HG03108 (cell line): ENCODE measurements at regions not wholly inside any gene's neighbourhood (a gene's known extent, or its start where the extent isn't known, plus 50 kb on each side); places are given as distances from the start of the nearest gene placed in this dataset.

Experiments
- ATAC-seq: cut with Tn5 transposase; IDR thresholded peaks from one replicate; pipeline ENCODE4 v1.9.1; 2021; ENCODE audit warnings: moderate library complexity; ENCODE audit not compliant: unreplicated experiment

DNA sequence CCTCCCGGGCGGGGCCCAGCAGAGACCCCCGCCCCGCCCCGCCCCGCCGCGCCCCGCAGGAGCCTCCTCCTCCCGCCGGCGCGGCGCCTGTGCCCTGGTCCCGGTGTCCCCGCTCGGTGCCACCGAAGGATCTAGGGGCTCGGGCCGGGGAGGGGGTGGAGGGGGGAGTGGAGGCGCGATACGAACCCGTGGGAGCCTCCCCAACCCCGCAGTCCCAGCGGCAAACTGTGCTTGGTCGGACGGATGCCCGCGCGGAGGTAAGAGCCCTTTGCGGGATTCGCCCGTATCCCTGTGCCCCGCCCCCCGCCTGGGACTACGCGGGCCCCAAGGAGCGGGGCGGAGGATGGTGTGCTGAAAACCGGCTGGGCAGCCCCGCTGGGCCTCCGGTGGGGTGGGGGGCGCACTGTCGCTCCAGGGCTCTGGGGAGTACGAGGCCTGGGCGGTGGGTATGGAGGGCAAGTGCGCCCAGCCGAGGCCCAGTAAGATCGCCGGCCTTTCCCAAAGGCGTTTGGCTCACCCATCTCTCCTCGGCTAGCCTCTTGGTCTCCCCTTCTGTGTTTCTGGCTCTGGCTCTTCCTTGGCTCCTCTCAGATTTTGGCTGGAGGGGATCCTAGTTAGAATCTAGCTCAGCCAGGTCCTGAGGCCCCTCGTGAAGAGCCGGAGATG lies 65.6 kb upstream of the POLG start:
- ATAC-seq, result peak; percentile 24

DNA sequence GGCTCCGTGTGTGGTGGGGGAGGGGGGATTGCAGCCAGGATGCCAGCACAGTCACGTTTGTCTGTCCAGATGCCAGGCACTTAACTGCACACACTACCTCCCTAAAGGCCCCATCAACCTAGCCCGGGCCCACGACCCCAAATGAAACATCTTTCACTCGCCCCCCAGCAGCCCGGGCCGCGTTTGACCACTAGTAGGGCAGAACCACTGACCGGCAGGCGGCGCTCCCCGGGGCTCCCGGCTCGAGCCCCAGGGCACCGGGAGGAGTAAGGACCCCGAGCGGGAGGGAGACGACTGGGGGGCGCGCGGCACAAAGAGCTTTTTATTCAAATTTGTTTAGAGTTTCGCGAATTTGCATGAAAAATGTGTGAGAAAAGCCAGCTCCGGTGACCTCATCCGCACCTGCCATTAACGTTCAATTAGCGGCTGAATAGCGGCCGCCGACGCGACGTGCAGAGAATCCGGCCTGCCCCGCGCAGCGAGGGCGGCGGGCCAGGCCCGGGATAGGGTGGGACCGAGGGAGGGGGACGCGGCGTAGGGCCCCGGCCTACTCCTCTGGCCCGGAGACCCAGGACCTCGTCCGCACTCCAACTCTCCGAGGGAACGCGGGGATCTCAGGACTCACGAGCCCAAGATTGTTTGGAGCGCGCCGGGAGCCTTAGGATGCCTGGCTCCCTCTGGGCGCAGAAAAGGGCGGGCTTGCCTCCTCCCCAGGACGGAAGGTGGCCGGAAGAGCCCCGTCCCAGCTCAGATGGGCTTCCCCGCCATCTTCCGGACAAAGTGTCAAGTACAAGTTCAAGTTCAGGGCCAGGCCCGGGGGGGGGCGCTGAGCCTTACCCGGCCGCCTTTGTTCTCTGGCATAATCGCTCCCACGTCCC lies 64.9 kb upstream of the POLG start:
- ATAC-seq, result peak; percentile 61

DNA sequence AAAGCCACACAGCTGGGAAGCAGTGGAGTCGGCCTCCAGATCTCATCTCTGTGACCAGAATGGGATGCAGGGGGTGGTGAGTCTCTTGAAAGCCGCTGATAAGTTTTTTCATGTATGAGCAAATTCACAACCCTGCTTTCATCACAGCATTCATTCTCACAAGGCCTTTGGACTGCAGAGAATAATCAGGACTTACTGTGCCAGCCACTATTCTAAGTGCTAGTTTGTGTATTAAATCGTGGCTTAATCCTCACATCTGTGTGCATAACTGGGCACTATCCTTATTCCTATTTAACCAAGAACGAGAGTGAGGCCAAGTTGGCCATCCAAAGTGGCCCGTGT lies 64.2 kb upstream of the POLG start:
- ATAC-seq, result no peak

DNA sequence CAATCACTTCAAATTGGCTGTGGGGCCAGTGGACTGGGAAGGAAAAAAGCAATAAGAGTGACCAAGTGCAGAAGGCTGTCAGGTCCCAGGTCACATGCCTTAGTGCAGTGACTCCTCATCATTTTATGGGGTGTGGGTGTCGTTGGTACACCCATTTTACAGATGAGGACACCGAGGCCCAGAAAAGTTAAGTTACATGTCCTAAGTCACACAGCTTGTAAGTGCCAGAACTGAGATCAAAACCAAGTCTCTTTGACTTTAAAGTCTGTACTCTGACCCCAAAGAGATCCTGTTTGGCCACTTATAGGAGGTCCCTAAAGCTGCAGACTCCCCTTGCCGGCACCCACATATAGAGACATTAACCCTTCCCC lies 63.0 kb upstream of the POLG start:
- ATAC-seq, result no peak

DNA sequence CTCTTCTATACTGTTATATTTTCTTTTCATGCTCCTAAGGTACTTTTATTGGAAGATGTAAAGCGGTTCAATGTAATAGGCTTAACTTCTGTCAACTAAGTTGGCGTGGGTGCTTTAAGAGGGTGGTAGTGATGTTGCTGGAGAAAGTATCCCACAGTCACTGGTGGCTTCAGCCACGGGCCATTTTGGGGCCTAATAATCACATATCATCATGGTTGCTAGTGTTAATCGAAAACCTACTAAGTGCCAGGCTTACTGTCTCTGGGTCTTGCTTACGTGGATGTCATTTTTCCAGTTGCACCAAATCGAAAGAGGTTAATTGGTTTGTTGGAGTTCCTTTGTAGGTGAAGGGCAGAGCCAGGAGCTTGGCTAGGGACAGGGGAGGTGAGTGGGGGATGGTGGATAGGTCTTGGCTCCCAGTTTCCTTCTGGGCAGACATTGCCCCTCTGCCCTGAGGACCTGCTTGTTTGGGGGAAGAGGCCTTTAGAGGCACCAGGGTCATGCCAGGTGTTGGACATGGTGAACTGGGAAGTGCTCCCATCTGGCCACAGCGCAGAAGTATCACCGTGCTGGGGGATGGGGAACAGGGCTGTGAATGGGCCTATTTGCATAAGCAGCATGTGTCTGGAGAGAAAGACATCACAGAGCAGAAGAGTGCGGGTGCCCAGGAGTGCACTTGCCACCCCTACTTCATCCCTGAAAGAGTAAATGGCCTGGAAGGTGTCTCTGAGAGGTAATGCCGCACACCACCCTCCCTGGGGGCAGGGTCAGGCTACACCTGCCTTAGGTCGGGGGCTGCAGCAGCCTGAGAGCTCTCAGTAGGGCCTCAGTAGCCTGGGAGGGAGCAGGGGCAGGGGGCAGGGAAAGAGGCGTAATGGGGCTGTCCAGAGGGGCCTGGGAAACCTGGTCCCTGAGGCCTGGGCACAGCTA lies 62.4 kb upstream of the POLG start:
- no peak for ATAC-seq

DNA sequence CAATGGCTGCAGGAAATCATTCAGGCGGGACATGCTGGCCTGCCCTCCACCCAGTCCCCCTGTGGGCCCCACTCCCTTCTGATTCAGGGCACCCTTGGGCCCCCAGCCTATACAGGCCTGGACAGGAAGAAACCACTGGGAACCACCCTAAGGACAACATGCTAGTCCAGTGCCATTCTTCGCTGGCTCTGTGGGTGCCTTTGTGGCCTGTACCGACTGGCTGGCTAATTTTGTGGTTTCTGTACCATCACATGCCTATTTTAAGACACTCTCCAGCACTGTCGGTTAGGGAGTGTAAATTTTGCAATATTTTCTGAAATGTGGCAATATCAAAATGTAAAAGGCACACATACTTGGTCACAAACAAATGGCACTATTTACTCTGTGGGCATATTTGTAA lies 61.4 kb upstream of the POLG start:
- ATAC-seq, result no peak

DNA sequence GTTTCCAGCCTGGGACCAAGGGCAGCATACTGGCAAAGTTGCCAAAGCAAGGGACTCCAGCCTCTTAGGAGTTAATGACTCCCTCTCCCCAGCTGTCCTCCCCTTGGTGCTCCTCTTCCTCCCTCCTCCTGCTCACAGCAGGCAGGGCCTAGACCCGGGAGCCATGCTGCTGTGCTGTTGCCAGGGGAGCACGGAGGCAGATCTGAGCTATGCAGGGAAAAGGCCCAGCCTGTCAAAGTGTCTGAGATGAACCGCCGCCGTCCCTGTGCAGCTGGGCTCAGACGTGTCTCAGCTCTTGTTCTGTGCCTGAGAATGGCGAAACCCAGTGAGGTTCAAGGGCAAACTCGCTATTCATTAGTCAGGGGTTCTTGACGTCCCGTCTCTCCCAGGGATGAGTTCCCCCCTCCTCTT lies 60.8 kb upstream of the POLG start:
- no peak for ATAC-seq

DNA sequence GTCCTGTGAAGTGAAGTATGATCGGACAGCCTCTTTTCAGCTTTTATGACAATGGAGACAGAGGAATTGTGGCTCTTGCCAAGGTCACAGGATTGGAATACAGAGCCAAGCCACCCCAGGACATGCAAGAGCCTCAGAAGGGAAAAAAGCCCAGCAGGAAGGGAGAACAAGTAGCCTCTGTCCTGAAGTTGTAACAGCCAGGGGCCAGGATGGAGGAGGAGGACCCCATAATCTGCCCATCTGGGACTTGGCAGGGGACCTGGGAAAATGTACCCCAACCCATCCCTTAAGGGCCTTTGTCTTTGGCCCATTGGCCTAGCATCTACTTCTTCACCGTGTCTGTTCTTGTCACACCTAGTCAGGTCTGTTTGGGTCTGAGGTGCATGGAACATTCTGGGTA lies 60.4 kb upstream of the POLG start:
- ATAC-seq, result no peak

DNA sequence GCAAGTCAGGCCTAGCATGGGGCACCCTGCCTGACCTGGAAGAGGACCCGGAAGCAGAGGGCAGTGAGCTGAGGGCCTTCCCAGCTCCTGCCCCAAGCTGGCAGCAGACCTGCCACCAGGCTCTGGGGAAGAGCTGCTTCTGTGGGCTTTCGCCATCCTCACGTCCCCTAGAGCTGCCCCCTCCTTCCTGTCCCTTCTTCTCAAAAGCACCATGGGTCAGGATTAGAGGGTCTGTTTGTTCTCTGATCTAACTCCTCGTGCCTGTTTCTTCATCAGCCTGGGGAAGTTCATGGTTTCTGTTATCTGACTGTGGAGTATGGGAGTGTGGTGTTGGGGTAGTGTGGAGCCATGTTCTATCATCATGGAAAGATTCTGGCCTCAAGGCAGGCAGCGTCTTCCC lies 58.4 kb upstream of the POLG start:
- ATAC-seq, result no peak

DNA sequence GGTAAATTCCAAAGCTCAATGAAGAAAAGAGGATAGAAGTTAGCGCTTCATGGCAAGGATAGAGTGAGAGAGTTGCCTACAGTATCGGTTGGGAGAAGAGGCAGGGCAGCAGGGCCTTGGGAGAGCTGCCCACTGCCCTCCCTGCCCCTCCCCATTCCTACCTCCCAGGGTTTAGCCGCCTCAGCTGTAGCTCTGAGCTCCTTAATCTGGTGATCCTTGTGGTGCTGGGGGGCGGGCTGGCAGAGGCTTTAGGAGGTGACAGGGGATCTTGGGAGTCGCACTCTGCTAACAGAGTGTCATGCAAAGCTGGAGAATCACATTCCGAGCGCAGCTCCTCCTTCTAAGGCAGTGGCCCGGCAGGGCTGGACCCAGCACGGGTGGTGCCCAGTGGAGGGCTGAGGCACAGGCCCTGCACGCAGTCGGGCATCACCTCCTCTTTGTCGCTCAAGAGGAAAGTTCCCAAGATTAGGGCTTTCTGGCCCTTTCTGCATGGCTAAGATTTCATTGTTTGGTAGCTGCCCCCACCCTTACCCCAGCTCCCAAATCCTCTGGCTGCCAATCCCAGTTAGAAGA lies 57.1 kb upstream of the POLG start:
- ATAC-seq, result no peak

DNA sequence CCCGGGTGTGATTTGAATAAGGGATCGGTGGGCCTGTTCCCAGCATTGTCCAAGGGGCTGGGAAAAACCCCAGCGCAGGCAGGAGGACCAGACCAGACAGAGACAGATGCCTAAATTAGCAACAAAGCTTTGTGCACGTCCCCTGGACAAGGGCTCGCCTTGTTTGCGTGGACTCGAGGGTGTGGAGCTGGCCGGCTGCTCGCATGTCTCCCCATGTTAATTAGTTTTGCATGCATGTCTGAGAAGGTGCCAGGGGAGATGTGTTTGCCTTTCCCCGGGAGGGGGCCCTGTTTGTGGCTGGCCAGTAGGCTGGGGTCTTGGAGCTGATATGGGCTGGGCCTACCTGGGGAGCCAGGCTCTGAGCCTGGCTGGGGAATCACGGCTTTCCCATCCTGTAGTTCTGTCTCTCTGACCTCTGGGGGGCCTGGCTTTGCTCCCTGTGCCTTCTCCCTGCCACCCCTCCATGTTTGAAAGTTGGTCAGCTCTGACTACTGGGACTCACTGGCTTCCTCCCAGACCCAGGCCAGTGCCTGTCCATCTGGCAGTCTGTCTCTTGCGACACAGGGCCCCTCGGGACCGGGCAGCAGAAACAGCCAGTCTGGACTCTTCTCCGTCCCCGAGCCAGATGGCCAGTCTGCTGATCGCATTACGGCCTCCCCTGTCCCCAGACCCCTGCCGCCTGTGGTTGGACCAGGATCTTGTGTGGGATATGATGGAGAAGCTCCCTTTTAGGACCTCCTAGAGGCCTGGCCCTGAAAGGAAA lies 55.4 kb upstream of the POLG start:
- no peak for ATAC-seq

DNA sequence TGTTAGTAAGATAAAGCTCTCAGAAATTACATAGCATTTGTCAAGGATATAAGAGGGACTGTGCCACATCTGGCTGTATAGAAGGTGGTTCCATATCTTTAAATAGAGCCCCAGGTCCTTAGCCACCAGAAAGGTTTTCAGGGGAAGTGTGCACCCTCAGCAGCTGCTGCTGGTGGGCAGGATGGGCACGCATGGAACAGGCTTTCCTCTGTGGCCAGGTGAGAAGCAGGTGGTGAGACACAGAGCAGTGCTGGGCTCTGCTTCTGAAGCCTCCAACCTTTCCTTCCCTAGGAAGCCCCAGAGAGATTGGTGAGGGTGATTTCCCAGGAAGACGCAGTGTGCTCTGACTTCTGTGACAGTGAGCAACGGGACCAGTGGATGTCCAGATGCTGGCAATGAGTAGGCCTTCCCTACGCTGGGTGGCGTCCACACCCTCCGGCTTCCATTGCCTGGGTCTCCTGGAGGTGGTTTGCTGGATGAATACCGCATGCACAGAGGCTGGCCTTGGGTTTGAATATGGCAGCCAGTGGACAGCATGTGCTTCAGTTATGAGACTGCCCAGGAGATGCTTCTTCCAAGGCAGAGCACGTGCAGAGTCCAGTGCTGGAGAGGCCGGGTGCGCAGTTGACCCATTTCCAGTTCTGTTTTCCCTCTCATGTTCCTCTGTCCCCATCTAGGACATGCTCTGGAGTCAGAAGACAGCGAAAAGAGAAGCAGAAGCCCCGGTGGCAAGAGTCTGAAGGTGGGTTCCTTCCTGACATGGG lies 52.7 kb upstream of the POLG start:
- ATAC-seq, result no peak

DNA sequence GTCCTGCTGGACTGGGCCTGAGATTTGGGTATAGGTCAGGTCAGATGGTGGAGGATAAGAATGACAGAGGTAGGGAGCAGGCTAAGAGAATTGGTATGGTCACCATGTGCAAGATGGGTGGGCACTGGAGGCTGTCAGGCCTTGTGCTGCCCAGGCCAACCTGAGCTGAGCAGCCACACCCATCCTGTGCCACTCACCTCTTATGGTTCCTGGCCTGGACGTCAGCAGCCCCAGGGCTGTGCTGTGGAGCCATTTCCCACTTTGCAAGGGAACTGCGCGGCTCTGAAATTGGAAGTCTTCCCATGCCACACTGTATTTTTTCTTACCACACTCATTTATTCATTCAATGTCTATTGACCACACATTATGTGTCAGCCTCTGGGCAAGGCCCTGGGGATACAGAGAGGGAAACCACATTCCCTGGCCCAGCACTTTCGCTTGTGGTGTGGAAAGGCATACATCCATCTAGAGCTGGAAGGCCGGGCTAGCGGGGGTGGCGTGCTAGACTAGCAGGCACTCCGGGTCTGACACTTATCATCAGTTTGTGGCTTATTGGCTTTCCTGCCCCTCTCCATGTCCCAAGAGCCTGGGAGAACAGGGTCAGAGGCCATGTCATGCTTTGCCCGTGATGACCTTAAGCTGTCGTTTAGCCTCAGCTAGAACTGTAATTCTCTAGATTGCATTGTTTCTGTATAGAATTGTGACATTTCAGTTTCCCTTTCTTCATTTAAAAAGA lies 51.1 kb upstream of the POLG start:
- ATAC-seq, result no peak
